SK-N-MC (cell line): ENCODE measurements at regions not wholly inside any gene's neighbourhood (a gene's known extent, or its start where the extent isn't known, plus 50 kb on each side); places are given as distances from the start of the nearest gene placed in this dataset.

Source experiments
- EZH2 ChIP-seq: fragments of 200-600 bp; sonication (generic); IDR thresholded peaks from one replicate; pipeline ENCODE4 v1.6.1; 2017; ENCODE audit warnings: antibody characterized with exemption
- POLR2AphosphoS5 ChIP-seq: IDR thresholded peaks from 2 replicates; pipeline ENCODE4 v1.6.1; 2012; ENCODE audit warnings: mild to moderate bottlenecking, low read depth, low read length, borderline replicate concordance

GRCh38 chr5:116896001-116896400 lies 321.4 kb upstream of the SEMA6A start:
- TF ChIP-seq POLR2AphosphoS5 (no peak), EZH2 (no peak)
